ENCODE measurements at regions not wholly inside any gene's neighbourhood (a gene's known extent, or its start where the extent isn't known, plus 50 kb on each side); places are given as distances from the start of the nearest gene placed in this dataset.

- DNase-seq (ENCODE audit: low read depth in 2 of 2): no peak
Measured at GRCh38 chr20:12022126-12022525, 104.4 kb downstream of the BTBD3 start.

DNA sequence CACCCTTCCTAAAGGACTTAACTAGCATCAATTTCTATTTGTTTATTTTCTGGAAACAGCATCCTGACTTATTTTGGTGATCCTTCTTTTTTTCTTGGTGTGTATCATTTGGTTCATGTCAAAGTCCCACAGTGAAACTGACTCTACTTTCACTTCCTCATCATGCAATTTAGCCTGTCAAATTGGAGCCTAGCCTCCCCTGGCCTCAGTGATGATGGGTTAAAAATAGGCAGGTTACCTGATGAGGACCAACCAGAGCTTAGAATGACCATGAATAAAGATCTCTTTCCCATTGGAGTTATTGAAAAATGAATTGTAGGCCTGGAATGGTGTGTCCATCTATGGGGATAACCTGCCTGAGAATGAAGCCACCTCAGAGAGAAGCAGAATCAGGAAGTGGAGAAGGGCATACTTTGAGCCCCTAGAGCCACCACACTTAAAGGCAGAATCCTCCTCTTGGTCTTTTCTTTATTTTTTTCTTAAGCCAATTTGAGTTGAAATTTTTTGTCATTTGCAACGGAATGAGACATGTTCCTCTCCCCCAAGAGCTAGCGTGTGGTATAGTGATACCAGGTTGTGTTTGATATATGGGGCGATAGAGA, 105.6 kb downstream of the BTBD3 start:
- no peak for DNase-seq (ENCODE audit: low read depth in 2 of 2)

DNA sequence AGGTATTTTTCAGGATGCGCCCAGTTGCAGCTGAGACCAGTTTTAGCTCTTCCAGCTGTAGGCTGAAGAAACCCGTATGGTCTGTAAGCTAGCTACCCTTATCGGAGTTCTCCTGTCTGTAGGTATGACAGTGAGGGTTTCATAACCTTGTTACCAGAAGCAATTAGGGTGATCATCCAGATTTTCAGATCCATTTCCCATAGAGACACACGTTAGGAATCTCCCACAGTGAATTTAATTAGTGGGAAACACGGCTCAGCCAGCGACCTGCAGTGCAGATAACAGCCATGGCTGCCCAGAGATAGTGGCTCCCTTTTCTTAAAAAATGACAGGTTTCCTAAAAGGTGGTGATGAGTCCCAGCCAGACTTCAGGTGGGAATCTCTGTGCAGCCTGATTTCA, 111.1 kb downstream of the BTBD3 start:
- no peak for DNase-seq (ENCODE audit: low read depth in 2 of 2)

- no peak for DNase-seq (ENCODE audit: low read depth in 2 of 2)
Measured at GRCh38 chr20:12030470-12030869, 112.8 kb downstream of the BTBD3 start.

DNA sequence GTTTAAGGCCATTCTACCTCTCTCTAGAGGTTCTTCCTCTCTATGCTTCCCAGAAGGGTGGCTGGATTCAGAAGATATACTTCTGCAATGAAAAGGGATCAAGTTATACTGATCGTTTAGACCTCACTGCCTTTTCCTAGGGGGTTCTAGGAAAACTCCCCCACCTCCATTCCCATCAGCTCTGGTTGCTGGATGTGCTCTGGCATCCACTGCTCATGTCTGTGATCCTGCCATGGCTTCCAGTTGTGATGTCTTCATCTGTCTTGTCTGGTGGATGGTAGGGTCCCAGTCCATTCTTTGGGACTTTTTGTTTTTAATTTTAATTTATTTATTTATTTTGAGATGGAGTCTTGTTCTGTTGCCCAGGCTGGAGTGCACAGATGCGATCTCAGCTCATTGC, 118.4 kb downstream of the BTBD3 start:
- no peak for DNase-seq (ENCODE audit: low read depth in 2 of 2)

DNA sequence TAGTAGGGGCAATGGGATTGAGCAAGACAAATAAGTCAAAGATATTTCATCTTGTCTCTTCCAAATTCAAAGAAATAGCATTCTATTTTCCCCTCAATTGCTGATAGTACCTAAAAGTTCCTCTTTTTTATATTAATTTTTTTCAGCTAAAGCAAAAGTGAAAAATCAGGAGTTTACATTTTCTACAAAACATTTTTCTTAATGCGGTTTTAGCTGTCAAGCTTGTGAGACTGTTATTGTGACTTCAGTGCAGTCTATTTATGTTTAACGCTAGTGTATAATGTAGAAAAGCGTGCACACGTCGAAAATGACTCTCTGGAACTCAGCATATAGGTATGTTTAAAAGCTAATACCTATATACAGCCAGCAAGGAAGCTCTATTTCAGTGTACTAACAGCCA, 119.8 kb downstream of the BTBD3 start:
- DNase-seq (ENCODE audit: low read depth in 2 of 2): no peak

GRCh38 chr20:12040261-12040660, 122.6 kb downstream of the BTBD3 start:
- no peak for DNase-seq (ENCODE audit: low read depth in 2 of 2)

- DNase-seq (ENCODE audit: low read depth in 2 of 2): no peak
Measured at GRCh38 chr20:12044969-12045368, 127.3 kb downstream of the BTBD3 start.

DNA sequence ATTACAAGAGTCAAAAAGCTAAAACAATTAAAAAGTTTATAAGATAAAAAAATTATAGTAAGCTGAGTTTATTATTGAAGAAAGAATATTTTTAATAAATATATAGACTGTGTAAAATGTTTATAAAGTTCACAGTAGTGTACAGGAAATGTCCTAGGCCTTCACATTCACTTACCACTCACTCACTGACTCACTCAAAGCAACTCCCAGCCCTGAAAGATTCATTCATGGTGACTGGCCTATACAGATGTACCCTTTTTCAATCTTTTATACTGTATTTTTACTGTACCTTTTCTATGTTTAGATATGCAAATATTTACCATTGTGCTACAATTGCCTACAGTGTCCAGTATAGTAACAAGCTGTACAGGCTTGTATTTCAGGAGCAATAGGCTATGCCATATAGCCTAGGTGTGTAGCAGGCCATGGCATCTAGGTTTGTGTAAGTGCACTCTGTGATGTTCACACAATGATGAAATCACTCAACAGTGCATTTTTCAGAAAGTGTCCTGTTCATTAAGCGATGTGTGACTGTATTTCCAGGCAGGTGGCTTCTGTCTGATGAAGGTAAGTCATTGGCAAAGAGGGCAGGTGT, 130.2 kb downstream of the BTBD3 start:
- DNase-seq (ENCODE audit: low read depth in 2 of 2): no peak

- DNase-seq (ENCODE audit: low read depth in 2 of 2): no peak
Measured at GRCh38 chr20:12049125-12049524, 131.4 kb downstream of the BTBD3 start.

DNA sequence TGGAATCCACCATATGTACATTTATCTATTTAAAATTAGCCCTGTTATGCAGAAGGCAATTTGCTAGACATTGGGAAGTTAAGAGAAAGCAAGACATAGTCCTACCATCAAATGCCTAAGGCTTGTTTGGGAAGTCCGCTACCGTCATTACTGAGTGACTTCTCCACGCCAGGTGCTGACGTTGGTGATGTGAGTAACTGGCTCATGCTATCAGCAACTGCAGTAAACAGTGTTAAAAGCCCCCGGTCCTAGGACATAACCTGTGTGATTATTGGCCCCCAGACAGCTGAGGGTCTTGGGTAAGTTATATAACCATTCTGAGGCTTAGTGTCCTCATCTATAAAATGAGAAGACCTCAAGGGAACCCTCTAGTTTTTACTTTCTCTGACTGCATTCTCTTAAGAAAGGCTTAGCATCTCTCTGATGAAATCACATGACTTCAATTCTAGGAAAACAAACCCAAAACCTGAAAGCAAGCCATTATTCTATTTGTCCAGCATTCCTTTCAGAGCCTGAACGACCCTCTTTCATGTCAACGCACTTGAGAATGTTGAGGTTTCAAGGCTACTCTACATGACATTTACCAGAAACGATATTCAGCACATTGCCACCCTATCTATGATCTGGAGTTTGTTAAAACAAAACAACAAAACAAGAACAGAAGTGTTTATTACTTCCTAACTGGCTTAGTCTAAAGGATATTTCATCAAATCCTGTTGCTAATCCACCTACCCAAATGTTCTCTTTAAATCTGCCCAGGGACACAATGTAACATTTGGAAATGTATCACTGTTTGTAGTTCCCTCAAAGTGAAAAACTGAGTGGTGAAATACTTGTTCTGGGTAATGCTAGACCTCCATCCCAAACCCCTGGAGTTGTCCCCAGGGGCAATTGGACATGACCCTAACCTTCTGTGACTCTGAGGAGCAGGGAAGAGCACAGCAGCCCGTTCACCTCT, 133.8 kb downstream of the BTBD3 start:
- no peak for DNase-seq (ENCODE audit: low read depth in 2 of 2)

DNA sequence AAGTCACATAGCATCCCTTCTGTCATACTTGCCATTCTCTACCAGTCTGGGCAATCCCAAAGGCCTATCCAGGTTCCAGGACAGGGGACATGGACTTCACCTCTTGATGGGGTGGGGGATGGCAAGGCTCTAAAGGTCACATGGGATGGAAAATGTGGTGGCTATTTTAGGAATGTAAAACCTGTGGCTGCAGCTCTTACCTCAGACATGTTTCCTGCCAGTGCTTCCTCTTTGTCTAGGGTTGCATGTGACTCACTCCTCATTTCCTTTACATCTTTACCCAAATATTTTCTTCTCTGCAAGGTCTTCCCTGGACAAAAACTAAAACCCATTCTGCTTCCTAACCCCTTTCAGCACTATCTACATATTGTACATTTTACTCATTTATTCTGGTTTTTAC, 135.7 kb downstream of the BTBD3 start:
- no peak for DNase-seq (ENCODE audit: low read depth in 2 of 2)

DNA sequence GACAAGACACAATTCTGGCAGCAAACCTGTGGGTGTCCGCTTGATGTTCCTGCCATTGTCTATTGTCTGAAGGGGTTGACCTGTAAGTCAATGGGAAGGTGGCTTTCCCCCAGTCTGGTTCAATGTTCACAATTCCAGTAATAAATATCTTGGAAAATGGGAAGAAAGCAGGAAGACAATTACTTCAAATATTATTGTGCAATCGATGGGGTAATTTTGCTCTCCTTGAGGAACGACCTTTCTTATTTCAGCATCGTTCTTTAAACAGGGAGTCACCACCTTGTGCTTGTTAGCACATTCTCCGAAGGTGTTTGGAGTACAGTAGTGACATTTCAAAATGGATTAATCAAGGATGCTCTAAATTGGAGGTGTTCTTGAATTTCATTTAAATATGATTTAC, 136.9 kb downstream of the BTBD3 start:
- no peak for DNase-seq (ENCODE audit: low read depth in 2 of 2)

DNA sequence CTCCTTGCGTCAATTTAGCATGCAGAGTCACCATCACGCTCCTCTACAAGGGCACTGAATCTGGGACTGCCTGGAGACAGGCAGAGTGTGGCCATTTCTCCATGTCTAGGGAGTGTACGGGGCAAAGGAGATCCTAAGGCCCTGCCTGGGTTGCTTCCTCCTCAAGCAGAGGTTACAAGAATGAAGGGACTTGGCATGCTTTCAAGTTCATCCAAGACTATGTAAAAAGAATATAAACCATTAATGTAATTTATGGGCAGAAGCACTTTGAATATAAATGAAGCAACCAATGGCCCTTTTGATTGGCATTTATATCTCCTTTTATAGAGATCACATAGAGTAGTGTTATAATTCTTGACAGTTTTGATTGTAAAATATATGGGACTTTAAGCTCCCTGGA, 137.5 kb downstream of the BTBD3 start:
- DNase-seq (ENCODE audit: low read depth in 2 of 2): no peak

GRCh38 chr20:12056839-12057238, 139.1 kb downstream of the BTBD3 start:
- DNase-seq (ENCODE audit: low read depth in 2 of 2): no peak

- no peak for DNase-seq (ENCODE audit: low read depth in 2 of 2)
Measured at GRCh38 chr20:12057778-12058177, 140.1 kb downstream of the BTBD3 start.

GRCh38 chr20:12058216-12058615, 140.5 kb downstream of the BTBD3 start:
- no peak for DNase-seq (ENCODE audit: low read depth in 2 of 2)

GRCh38 chr20:12061466-12061865, 143.8 kb downstream of the BTBD3 start:
- no peak for DNase-seq (ENCODE audit: low read depth in 2 of 2)

DNA sequence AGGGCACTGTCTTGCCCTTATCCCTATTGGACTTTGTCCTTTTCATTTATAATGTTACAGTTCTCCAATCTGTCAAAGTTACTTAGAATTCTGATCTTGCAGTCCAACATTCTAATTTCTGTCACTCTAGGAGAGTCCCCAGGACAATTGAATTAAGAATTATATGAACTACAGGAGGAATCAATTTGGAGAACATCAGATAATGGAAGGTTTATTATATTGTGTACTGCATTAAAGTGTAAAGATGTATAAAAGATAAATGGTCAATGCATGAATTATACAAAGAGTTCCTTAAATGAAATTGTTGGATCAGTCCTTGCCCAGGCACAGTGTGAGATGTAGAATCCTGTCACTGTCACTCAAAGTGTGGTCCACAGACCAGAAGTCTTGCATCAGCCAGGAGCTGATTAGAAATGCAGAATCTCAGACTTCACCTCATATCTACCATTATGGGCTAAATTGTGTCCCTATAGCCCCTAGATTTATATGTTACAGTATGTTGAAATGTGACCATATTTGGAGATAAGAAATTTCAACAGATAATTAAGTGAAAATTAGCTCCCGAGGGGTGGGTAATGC, 145.5 kb downstream of the BTBD3 start:
- DNase-seq (ENCODE audit: low read depth in 2 of 2): no peak

GRCh38 chr20:12064540-12064939, 146.8 kb downstream of the BTBD3 start:
- DNase-seq (ENCODE audit: low read depth in 2 of 2): no peak

GRCh38 chr20:12067686-12068085, 150.0 kb downstream of the BTBD3 start:
- DNase-seq (ENCODE audit: low read depth in 2 of 2): no peak

GRCh38 chr20:12068121-12068520, 150.4 kb downstream of the BTBD3 start:
- no peak for DNase-seq (ENCODE audit: low read depth in 2 of 2)

GRCh38 chr20:12069181-12069580, 151.5 kb downstream of the BTBD3 start:
- no peak for DNase-seq (ENCODE audit: low read depth in 2 of 2)

Data from stimulated activated CD4-positive, alpha-beta T cell treated with anti-CD3 and anti-CD28 coated beads, Interleukin-1b, Interleukin-23, amount 100 ng/mL, for 4 hours (primary cell).